WTC11 (cell line): ENCODE measurements at regions not wholly inside any gene's neighbourhood (a gene's known extent, or its start where the extent isn't known, plus 50 kb on each side); places are given as distances from the start of the nearest gene placed in this dataset.
A peak's percentile ranks its signal among the peaks of the same experiment; 100 is the strongest.

Experiments used
- ATAC-seq: fragments of 200-7000 bp; cut with Tn5 transposase; 2 replicates; pipeline ENCODE4 v1.10.0; 2021; ENCODE audit warnings: mild to moderate bottlenecking, moderate library complexity
- CTCF ChIA-PET: fragments of 300-600 bp; sonication (Branson Sonifier 250); formaldehyde crosslinking; loops from one replicate; lab custom pipeline; 2021; ENCODE audit warnings: antibody characterized with exemption; lab: Charles Lee
- POLR2A ChIA-PET: fragments of 350-600 bp; sonication (Branson Sonifier 250); formaldehyde crosslinking; loops from one replicate; lab custom pipeline; 2021; ENCODE audit warnings: antibody characterized with exemption; lab: Charles Lee
- DNase-seq: peaks from one replicate; pipeline ENCODE4 v3.0.0; 2021; ENCODE audit warnings: low spot score
- H3K27ac Mint-ChIP-seq: 2 replicates; pipeline ENCODE4 v1.8.0; 2021; ENCODE audit warnings: mixed read lengths
- H3K27me3 Mint-ChIP-seq: 2 replicates; pipeline ENCODE4 v1.8.0; 2021; ENCODE audit warnings: low read depth, mild to moderate bottlenecking, moderate library complexity, mixed read lengths
- H3K36me3 Mint-ChIP-seq: 2 replicates; pipeline ENCODE4 v1.8.0; 2021; ENCODE audit warnings: mixed read lengths
- H3K4me1 Mint-ChIP-seq: 2 replicates; pipeline ENCODE4 v1.8.0; 2022; ENCODE audit warnings: mixed read lengths
- H3K4me3 Mint-ChIP-seq: 2 replicates; pipeline ENCODE4 v1.8.0; 2021; ENCODE audit warnings: mild to moderate bottlenecking, moderate library complexity, mixed read lengths
- H3K9me3 Mint-ChIP-seq: 2 replicates; pipeline ENCODE4 v1.8.0; 2021; ENCODE audit warnings: mixed read lengths
- ATF3 ChIP-seq: sonication (generic); formaldehyde crosslinking; conservative IDR thresholded peaks from 2 replicates; pipeline ENCODE4 v1.8.1; 2022; ENCODE audit warnings: mild to moderate bottlenecking, missing genetic modification reagents
- CTCF ChIP-seq: fragments of 200-600 bp; IDR thresholded peaks from 2 replicates; pipeline ENCODE4 v1.8.0; 2022; ENCODE audit warnings: antibody characterized with exemption
- E2F4 ChIP-seq: sonication (generic); formaldehyde crosslinking; IDR thresholded peaks from 2 replicates; pipeline ENCODE4 v1.8.1; 2022; ENCODE audit warnings: low read depth, mild to moderate bottlenecking, moderate library complexity, missing genetic modification reagents, borderline replicate concordance
- EMX1 ChIP-seq: fragments of 250-450 bp; sonication (Bioruptor Pico); IDR thresholded peaks from 2 replicates; pipeline ENCODE4 v1.8.0; 2021; ENCODE audit warnings: mild to moderate bottlenecking
- FOXJ3 ChIP-seq: sonication (generic); formaldehyde crosslinking; IDR thresholded peaks from 2 replicates; pipeline ENCODE4 v1.9.0; 2021; ENCODE audit warnings: missing genetic modification reagents, mild to moderate bottlenecking, borderline replicate concordance
- FOXK1 ChIP-seq: sonication (generic); formaldehyde crosslinking; IDR thresholded peaks from 2 replicates; pipeline ENCODE4 v1.8.0; 2022; ENCODE audit warnings: mild to moderate bottlenecking, moderate library complexity, missing genetic modification reagents
- GABPB1 ChIP-seq: sonication (generic); formaldehyde crosslinking; IDR thresholded peaks from 2 replicates; pipeline ENCODE4 v1.8.1; 2023; ENCODE audit warnings: mild to moderate bottlenecking, missing genetic modification reagents
- HMGA2 ChIP-seq: fragments of 250-450 bp; sonication (Bioruptor Pico); IDR thresholded peaks from 2 replicates; pipeline ENCODE4 v1.4.0; 2021; ENCODE audit warnings: mild to moderate bottlenecking, moderate library complexity
- JAZF1 ChIP-seq: fragments of 250-450 bp; sonication (Bioruptor Pico); IDR thresholded peaks from 2 replicates; pipeline ENCODE4 v1.9.0; 2021; ENCODE audit warnings: moderate library complexity, mild to moderate bottlenecking, inconsistent platforms
- MLX ChIP-seq: sonication (generic); formaldehyde crosslinking; IDR thresholded peaks from 2 replicates; pipeline ENCODE4 v1.8.1; 2023; ENCODE audit warnings: mild to moderate bottlenecking, missing genetic modification reagents, moderate library complexity
- NFYB ChIP-seq: sonication (generic); formaldehyde crosslinking; conservative IDR thresholded peaks from 2 replicates; pipeline ENCODE4 v1.8.0; 2022; ENCODE audit warnings: low read depth, missing genetic modification reagents
- NR2C2 ChIP-seq: sonication (generic); formaldehyde crosslinking; IDR thresholded peaks from 2 replicates; pipeline ENCODE4 v1.8.0; 2022; ENCODE audit warnings: mild to moderate bottlenecking, missing genetic modification reagents
- PRRX2 ChIP-seq: fragments of 250-450 bp; sonication (Bioruptor Pico); IDR thresholded peaks from 2 replicates; pipeline ENCODE4 v1.8.0; 2021; ENCODE audit warnings: mild to moderate bottlenecking
- SMAD3 ChIP-seq: sonication (generic); formaldehyde crosslinking; IDR thresholded peaks from 2 replicates; pipeline ENCODE4 v1.8.0; 2022; ENCODE audit warnings: missing genetic modification reagents, mild to moderate bottlenecking, borderline replicate concordance
- SMAD4 ChIP-seq: sonication (generic); formaldehyde crosslinking; IDR thresholded peaks from 2 replicates; pipeline ENCODE4 v1.8.0; 2022; ENCODE audit warnings: mild to moderate bottlenecking, missing genetic modification reagents
- USF1 ChIP-seq: sonication (generic); formaldehyde crosslinking; IDR thresholded peaks from 2 replicates; pipeline ENCODE4 v1.8.0; 2022; ENCODE audit warnings: mild to moderate bottlenecking, missing genetic modification reagents
- USF2 ChIP-seq: sonication (generic); formaldehyde crosslinking; IDR thresholded peaks from 2 replicates; pipeline ENCODE4 v1.8.1; 2023; ENCODE audit warnings: mild to moderate bottlenecking, missing genetic modification reagents, moderate library complexity
- ZBTB21 ChIP-seq: sonication (generic); formaldehyde crosslinking; IDR thresholded peaks from 2 replicates; pipeline ENCODE4 v1.8.1; 2023; ENCODE audit warnings: mild to moderate bottlenecking, missing genetic modification reagents, borderline replicate concordance
- ZBTB43 ChIP-seq: sonication (generic); formaldehyde crosslinking; IDR thresholded peaks from 2 replicates; pipeline ENCODE4 v1.8.1; 2023; ENCODE audit warnings: mild to moderate bottlenecking, missing genetic modification reagents
- ZNF138 ChIP-seq: sonication (generic); formaldehyde crosslinking; conservative IDR thresholded peaks from 2 replicates; pipeline ENCODE4 v1.8.1; 2022; ENCODE audit warnings: mild to moderate bottlenecking, moderate library complexity, missing genetic modification reagents
- ZNF317 ChIP-seq: sonication (generic); formaldehyde crosslinking; IDR thresholded peaks from 2 replicates; pipeline ENCODE4 v1.8.1; 2023; ENCODE audit warnings: low read depth, mild to moderate bottlenecking, moderate library complexity, missing genetic modification reagents, borderline replicate concordance
- ZSCAN18 ChIP-seq: fragments of 250-450 bp; sonication (Bioruptor Pico); IDR thresholded peaks from 2 replicates; pipeline ENCODE4 v2.1.2; 2022; ENCODE audit warnings: mild to moderate bottlenecking, moderate library complexity

GRCh38 chr1:101316799-101317198 lies 80.0 kb downstream of the S1PR1 start (continued):
- no peak for TF ChIP-seq USF1 (CRISPR knock-in tag)
- TF ChIP-seq ZBTB21 (CRISPR knock-in tag), result no peak
- no peak for TF ChIP-seq E2F4 (CRISPR knock-in tag)
- TF ChIP-seq GABPB1 (CRISPR knock-in tag), result no peak
- TF ChIP-seq ZNF138 (CRISPR knock-in tag), result no peak
- TF ChIP-seq NR2C2 (CRISPR knock-in tag), result no peak

GRCh38 chr1:101317590-101317989 lies 80.8 kb downstream of the S1PR1 start:
- POLR2A ChIA-PET, result no interaction called here
- Mint-ChIP-seq H3K4me3 (no peak overlapping the region), H3K27me3 (peaks cover 32% of the 10 kb centered on the region), H3K4me1 (peaks cover 9% of the 10 kb centered on the region), H3K9me3 (0 out of 2 replicates have a peak, but pooled peaks cover 2% of the 10 kb centered on the region), H3K36me3 (no peaks in the 10 kb centered on the region), H3K27ac (no peak overlapping the region)
- TF ChIP-seq PRRX2 (CRISPR knock-in tag) (no peak), MLX (CRISPR knock-in tag) (no peak), CTCF (peak; percentile 21; the same call in 1 of the 2 replicates)
- CTCF ChIA-PET, result interaction anchor here (1.4 to 2.4 kb wide), 3 partner anchors 8 to 40 kb away, joined by 3 to 17 read pairs (median 7); no protein-coding TSS in a partner anchor
- DNase-seq (peak; percentile 32), ATAC-seq (no peak)

GRCh38 chr1:101323535-101323934 lies 86.7 kb downstream of the S1PR1 start:
- no peaks in the 10 kb centered on the region for H3K9me3 Mint-ChIP-seq
- no peak overlapping the region for H3K27ac Mint-ChIP-seq
- no peak for TF ChIP-seq ZSCAN18 (CRISPR knock-in tag)
- TF ChIP-seq GABPB1 (CRISPR knock-in tag), result no peak
- TF ChIP-seq NR2C2 (CRISPR knock-in tag), result no peak
- TF ChIP-seq ZNF317 (CRISPR knock-in tag), result no peak
- no peak for TF ChIP-seq ZNF138 (CRISPR knock-in tag)
- TF ChIP-seq JAZF1 (CRISPR knock-in tag), result no peak
- no peak for TF ChIP-seq EMX1
- TF ChIP-seq, all 79 proteins: peak for 0
- DNase-seq (no peak), ATAC-seq (no peak)
- no peak overlapping the region for H3K4me3 Mint-ChIP-seq
- POLR2A ChIA-PET, result no interaction called here
- CTCF ChIA-PET, result interaction anchor here (1.3 to 3.6 kb wide), 3 partner anchors 14 to 34 kb away, joined by 3 to 19 read pairs (median 13); no protein-coding TSS in a partner anchor
- peaks cover 22% of the 10 kb centered on the region for H3K4me1 Mint-ChIP-seq
- no peaks in the 10 kb centered on the region for H3K36me3 Mint-ChIP-seq
- H3K27me3 Mint-ChIP-seq, result no peaks in the 10 kb centered on the region

- Mint-ChIP-seq H3K27me3 (no peaks in the 10 kb centered on the region), H3K27ac (no peak overlapping the region), H3K4me3 (no peak overlapping the region), H3K4me1 (peaks cover 22% of the 10 kb centered on the region), H3K9me3 (no peaks in the 10 kb centered on the region), H3K36me3 (no peaks in the 10 kb centered on the region)
- POLR2A ChIA-PET, result no interaction called here
- DNase-seq, result no peak
- CTCF ChIA-PET, result interaction anchor here (0.7 to 3.6 kb wide), 2 partner anchors 16 to 32 kb away, joined by 3 to 19 read pairs; no protein-coding TSS in a partner anchor
- ATAC-seq, result no peak
- no peak for TF ChIP-seq PRRX2 (CRISPR knock-in tag)
- no peak for TF ChIP-seq HMGA2 (CRISPR knock-in tag)
- TF ChIP-seq SMAD3 (CRISPR knock-in tag), result no peak
- no peak for TF ChIP-seq NFYB (CRISPR knock-in tag)
- no peak for TF ChIP-seq SMAD4 (CRISPR knock-in tag)
- no peak for TF ChIP-seq ZBTB43 (CRISPR knock-in tag)
- no peak for TF ChIP-seq EMX1
- TF ChIP-seq ATF3 (CRISPR knock-in tag), result no peak
- no peak for TF ChIP-seq USF2 (CRISPR knock-in tag)
- TF ChIP-seq JAZF1 (CRISPR knock-in tag), result no peak
- TF ChIP-seq ZBTB21 (CRISPR knock-in tag), result no peak
- no peak for TF ChIP-seq FOXK1
- TF ChIP-seq FOXJ3 (CRISPR knock-in tag), result no peak
Measured at GRCh38 chr1:101325144-101325543, 88.3 kb downstream of the S1PR1 start.
